Activated CD8-positive, alpha-beta memory T cell treated with anti-CD3 and anti-CD28 coated beads, Interleukin-2, amount 50 U/mL, for 24 hours (primary cell): ENCODE measurements at regions not wholly inside any gene's neighbourhood (a gene's known extent, or its start where the extent isn't known, plus 50 kb on each side); places are given as distances from the start of the nearest gene placed in this dataset.

Source experiments
- DNase-seq: peaks from one replicate; pipeline ENCODE4 v3.0.0-alpha.2; 2020; ENCODE audit errors: extremely low read depth

- no peak for DNase-seq
These were observed 1165.7 kb upstream of the PIK3C3 start for GRCh38 chr18:40789286-40789685.

- DNase-seq, result no peak
These were observed 1172.4 kb upstream of the PIK3C3 start for GRCh38 chr18:40782453-40783130.

GRCh38 chr18:40769786-40770185 lies 1185.2 kb upstream of the PIK3C3 start:
- no peak for DNase-seq

- DNase-seq, result no peak
These were observed 1194.8 kb upstream of the PIK3C3 start for GRCh38 chr18:40760251-40760650.

- DNase-seq, result no peak
These were observed 1200.6 kb upstream of the PIK3C3 start for GRCh38 chr18:40754477-40754876.

GRCh38 chr18:40752316-40752715 lies 1202.7 kb upstream of the PIK3C3 start:
- no peak for DNase-seq

GRCh38 chr18:40751186-40751585 lies 1203.8 kb upstream of the PIK3C3 start:
- no peak for DNase-seq

GRCh38 chr18:40739029-40739428 lies 1216.0 kb upstream of the PIK3C3 start:
- no peak for DNase-seq

- DNase-seq, result no peak
These were observed 1216.6 kb upstream of the PIK3C3 start for GRCh38 chr18:40738321-40738880.

GRCh38 chr18:40708726-40709125 lies 1246.3 kb upstream of the PIK3C3 start:
- no peak for DNase-seq

- no peak for DNase-seq
These were observed 1247.2 kb upstream of the PIK3C3 start for GRCh38 chr18:40707797-40708196.

- DNase-seq, result no peak
These were observed 1256.9 kb upstream of the PIK3C3 start for GRCh38 chr18:40698129-40698528.

- no peak for DNase-seq
These were observed 1259.5 kb upstream of the PIK3C3 start for GRCh38 chr18:40695526-40695925.

GRCh38 chr18:40692871-40693270 lies 1262.2 kb upstream of the PIK3C3 start:
- DNase-seq, result no peak

- DNase-seq, result no peak
These were observed 1265.0 kb upstream of the PIK3C3 start for GRCh38 chr18:40690062-40690461.

GRCh38 chr18:40687399-40687798 lies 1267.6 kb upstream of the PIK3C3 start:
- DNase-seq, result no peak

- DNase-seq, result no peak
These were observed 1268.2 kb upstream of the PIK3C3 start for GRCh38 chr18:40686836-40687235.

GRCh38 chr18:40685219-40685618 lies 1269.8 kb upstream of the PIK3C3 start:
- DNase-seq, result no peak

- DNase-seq, result no peak
These were observed 1276.7 kb upstream of the PIK3C3 start for GRCh38 chr18:40678318-40678717.

- DNase-seq, result no peak
These were observed 1278.4 kb upstream of the PIK3C3 start for GRCh38 chr18:40676668-40677067.

- DNase-seq, result no peak
These were observed 1281.9 kb upstream of the PIK3C3 start for GRCh38 chr18:40673150-40673549.

GRCh38 chr18:40672590-40672989 lies 1282.4 kb upstream of the PIK3C3 start:
- DNase-seq, result no peak

GRCh38 chr18:40670668-40671375 lies 1284.2 kb upstream of the PIK3C3 start:
- DNase-seq, result no peak
